Left cardiac atrium (tissue), 4 donors: ENCODE measurements at regions not wholly inside any gene's neighbourhood (a gene's known extent, or its start where the extent isn't known, plus 50 kb on each side); places are given as distances from the start of the nearest gene placed in this dataset.
"Not testable (repeated sequence)": the region's sequence is repeated elsewhere in the genome, so short reads cannot be mapped to it uniquely, and the experiment has no call there.

ENCODE experiments used
- ATAC-seq, 2 donors: fragments of 200-7000 bp; cut with Tn5 transposase; one replicate each; pipeline ENCODE4 v1.9.1; 2020; ENCODE audit warnings: mild to moderate bottlenecking in 2 of 2, moderate library complexity in 2 of 2
- DNase-seq: peaks from one replicate; pipeline ENCODE4 v3.0.0-alpha.2; 2020
- intact Hi-C, 2 donors: fragments of 100-400 bp; cut with DNase I; formaldehyde crosslinking; loops; one replicate each; pipeline versions ENCODE4 v1.14.1 to v1.15.1; 2022 to 2023
- donor health status: DM: no; HTN: yes; CAD: no.
- donor health status: DM: no; HTN: yes; CAD: no; lungs with severe emphysema.
- donor health status: DM: yes; HTN: yes; CAD: no.
- donor health status: Dilated cardiomyopathy.

DNA sequence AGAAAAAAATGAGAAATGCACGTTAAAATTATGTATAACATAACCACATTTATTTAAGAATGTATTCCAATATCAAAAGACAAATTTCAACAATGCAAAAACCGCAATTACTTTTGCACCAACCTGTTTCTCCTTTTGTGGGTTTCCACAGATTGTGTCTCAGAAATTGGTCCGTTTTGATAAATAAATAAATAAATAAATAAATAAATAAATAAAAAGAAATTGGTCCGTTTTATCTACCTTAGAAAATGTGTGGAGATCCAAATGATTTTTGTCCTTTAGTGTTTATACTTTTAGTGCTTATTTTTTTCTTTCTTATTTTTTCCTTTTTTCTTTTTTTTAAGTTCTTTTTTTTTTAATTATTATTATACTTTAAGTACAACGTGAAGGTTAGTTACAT is 1682.2 kb upstream of the TMEFF2 start:
- intact Hi-C loops = no loop called here
- ATAC-seq (no peak), DNase-seq (no peak)

DNA sequence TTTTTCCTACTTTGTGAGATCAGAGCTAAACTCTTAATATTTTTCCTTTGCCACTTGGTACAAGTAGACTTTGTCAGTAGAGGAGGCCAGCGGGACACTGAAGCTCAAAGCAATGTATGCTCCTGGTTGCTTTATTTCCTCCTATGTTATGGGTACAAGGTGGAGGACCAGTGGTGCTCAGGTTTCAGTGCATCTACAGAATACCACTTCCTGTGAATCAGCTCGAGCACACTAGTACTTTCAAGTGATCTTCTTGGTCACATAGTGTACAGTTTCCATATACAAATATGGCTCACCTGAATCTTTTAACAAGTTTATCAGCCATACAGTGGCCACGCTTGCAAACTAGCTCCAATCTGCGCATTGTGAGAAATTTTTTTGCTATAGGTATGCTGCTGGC is 1674.8 kb upstream of the TMEFF2 start:
- intact Hi-C loops = no loop called here
- no peak for ATAC-seq
- DNase-seq = no peak

DNA sequence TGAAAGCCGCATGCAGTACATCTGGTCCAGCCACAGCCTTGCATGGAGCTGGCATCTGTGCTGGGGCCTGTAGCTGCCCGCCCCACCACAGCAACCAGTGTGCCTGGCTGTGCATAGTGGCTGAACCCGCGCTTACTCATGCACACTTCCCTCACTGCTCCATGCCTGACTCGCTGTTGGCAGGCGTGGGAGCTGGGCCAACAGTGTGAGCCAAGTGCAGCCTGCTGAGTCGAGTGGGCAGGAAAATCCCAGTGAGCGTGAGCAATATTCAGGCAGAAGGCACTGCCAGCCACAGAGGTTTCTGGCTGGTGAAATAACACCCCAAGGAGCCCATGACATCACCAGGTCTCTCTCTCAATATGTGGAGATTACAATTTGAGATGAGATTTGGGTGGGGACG is 1674.1 kb upstream of the TMEFF2 start:
- intact Hi-C loops = no loop called here
- ATAC-seq (peak in 1 of 2 donors; percentile 11), DNase-seq (no peak)

DNA sequence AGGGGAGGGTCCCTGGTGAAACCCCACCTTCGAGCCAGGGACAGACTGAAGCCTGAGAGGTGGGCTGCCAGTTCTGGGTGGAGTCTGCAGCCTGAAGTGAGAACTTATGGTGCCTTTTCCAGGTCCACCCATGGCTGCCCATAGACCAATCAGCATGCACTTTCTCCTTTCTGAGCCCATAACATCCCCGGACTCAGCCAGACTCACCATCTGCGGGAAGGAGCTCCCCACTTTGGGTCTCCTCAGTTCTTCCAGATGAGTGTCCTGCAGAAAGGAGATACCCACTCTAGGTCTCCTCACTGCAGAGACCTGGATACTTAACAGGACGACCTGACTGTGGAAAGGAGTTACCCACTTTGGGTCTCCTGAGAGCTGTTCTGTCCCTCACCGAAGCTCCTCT is 1673.4 kb upstream of the TMEFF2 start:
- no peak for DNase-seq
- intact Hi-C loops = no loop called here
- ATAC-seq = no peak

DNA sequence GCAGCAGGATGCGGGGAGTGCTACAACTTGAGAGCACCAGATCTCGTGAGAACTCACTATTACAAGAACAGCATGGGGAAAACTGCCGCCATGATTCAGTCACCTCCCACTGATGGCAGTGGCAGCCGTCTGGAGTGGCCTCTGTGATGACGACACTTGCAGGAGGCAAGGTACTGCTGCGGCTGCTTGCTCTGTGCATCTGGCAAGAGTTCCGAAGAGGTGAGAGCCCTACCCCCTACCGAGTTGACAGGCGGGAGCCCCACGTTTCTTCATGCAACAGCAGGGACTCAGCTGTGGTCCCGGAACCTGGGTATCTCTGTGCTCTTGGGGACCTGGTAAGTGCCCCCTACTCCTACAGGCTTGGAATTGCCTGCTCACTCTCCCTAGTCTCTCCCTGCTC is 1672.7 kb upstream of the TMEFF2 start:
- DNase-seq (no peak), ATAC-seq (no peak)
- intact Hi-C loops = no loop called here

DNA sequence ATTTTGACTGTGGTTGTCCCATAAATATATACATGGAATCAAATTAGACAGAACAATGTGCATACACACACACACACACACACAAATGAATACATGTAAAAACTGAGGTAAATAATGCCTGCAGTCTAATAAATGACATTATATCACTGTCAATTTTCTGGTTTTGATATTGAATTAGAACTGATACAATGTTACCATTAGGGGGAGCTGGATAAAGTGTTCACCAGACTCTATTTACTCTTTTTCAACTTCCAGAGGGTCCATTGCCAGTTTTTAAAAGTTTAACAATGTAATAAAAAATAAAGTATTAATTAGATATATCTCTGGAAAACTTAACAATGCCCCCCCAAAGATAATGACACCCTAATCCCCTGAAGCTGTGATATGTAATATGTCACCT is 1666.8 kb upstream of the TMEFF2 start:
- intact Hi-C loops = no loop called here
- ATAC-seq = no peak
- DNase-seq = no peak

DNA sequence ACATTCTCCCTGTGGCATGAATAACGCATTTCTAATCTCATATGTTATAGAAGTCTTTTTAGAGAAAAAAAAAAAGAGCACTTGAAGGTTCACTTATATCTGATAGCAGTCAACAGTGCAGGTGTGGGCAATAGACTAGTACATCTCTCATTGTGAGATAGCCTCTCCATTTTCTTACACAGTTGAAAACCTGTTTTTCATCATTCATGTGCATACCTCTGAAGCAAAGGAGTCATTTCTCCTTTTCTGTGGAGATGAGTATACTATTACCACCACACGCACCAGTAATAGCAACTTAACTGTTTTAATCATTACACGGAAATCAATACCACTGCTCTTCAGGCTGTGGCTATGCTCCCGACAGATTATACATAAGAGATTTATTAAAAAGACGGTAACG is 1653.3 kb upstream of the TMEFF2 start:
- intact Hi-C loops = no loop called here
- ATAC-seq = no peak
- no peak for DNase-seq

DNA sequence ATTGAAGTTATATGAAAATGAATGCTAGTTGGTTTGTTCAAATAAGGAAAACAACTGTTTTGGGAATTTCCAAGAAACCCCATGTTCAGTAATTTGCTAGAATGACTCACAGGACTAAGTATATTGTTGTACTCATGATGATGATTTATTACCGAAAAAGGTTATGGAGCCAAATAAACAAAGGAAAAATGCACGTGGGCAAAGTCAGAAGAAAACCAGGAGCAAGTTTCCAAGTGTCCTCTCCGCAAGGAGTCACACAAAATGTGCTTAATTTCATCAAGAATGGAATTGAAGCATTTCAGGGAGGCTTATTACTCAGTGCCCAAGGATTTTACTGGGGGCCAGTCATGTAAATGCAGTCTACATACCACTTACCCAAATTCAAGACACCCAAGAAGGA is 1652.4 kb upstream of the TMEFF2 start:
- DNase-seq = no peak
- intact Hi-C loops = no loop called here
- no peak for ATAC-seq

DNA sequence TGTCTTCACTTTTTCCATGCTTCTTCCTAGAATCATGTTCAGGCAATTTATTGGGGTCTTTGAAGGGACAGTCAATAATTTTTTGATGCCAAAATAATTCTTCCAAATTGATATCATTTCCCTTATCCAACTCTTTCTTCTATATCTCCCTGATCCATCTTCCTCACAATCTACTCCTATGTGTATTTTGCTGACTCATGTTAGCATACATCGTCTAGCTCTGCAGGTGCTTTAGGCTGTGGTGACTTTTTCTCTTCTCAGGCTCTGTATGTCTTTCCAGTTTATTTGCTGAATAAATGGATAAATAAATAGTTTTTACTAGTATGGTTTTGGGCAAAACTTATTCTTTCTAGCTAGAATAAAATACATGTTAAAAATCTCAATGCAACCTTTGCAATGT is 1650.9 kb upstream of the TMEFF2 start:
- intact Hi-C loops = no loop called here
- ATAC-seq (no peak), DNase-seq (no peak)

DNA sequence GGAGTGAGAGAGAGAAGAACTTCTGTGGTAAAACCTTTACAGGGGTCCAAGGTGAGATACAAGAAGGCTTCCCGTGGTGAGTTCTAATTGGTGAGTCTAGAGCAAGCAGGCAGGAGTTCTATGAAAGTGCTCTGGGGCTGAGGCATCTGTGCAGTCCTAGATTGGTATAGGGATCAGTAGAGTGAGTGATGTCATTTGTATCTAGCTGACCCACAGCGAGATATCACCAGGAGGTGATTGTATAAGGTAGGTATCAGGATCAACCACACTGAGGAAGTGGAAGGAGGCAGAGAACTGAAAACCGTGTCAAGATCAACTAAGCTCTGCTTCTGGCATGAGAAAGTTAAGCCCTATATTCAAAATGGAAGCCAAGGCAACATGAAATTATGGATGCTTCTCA is 1648.9 kb upstream of the TMEFF2 start:
- ATAC-seq (no peak), DNase-seq (no peak)
- intact Hi-C loops = no loop called here

DNA sequence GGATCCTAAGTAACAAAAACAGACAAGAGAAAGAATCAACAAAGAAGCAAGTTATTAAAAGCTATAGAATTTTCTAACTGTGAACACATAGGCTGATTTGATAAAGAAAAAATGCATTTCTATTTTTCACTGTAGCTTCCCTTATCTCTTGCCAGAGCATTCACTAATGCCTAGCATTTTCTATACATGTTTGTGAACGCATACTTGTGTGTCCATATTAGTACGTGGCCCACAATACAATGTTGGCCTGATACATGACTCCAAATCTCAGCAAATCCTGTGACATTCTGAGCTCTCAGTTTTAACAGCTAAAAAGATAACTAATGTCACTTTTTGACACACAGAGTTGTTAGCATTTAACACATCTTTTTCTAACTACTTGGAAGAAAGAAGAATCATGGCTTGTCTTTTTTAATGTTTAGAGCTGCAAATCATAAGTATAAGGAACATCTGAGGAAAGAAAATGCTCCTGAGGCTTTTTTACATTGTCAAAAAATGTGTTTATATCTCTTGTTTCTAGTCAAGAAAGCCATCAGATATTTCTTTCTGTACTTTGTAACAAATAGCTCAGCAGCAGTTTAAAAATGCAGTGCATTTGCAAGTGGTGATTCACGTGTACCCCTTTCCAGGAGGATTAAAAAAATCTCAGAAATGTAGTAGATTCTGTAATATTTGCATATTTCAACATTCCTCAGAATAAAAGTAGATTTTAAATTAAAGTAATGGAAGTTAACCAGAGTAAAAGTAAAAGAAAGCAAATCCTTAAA is 1646.8 kb upstream of the TMEFF2 start:
- intact Hi-C loops = no loop called here
- DNase-seq (no peak), ATAC-seq (no peak)

DNA sequence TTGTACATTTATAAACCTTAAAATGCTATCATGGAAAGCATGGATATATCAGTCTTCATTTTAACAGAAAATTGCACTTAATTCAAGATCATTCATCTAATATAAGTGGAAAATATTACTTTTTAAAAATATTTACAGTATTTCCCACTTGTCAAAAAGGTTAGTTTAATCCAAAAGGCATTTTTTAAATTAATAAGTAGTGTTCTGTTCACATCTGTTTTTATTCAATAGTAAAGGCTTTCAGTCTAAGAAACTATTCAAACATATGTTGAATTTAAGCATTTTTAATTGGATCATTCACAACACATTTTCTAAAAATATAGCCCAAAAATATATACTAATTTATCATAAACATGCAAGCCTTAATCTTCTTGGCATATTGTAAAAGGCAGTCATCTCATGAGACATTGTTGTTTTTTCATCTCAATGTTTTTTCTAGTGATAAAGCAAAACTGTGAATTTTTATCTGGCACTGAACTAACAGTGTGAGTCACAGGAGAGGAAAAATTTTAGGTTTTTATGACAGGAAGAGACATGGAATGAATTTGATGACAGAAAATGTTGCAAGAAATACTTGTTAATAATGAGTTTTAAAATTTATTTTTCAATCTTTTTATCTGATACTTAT is 1642.5 kb upstream of the TMEFF2 start:
- DNase-seq = no peak
- intact Hi-C loops = no loop called here
- peak in 1 of 2 donors; percentile 57 for ATAC-seq

DNA sequence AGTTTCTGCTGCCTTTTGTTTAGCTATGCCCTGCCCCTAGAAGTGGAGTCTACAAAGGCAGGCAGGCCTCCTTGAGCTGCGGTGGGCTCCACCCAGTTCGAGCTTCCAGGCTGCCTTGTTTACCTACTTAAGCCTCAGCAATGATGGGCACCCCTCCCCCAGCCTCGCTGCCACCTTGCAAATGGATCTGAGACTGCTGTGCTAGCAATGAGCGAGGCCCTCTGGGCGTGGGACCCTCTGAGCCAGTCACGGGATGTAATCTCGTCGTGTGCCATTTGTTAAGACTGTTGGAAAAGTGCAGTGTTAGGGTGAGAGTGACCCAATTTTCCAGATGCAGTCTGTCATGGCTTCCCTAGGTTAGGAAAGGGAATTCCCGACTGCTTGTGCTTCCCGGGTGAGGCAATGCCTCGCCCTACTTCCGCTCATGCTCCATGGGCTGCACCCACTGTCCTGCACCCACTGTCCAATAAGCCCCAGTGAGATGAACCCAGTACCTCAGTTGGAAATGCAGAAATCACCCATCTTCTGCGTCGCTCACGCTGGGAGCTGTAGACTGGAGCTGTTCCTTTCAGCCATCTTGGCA is 1641.8 kb upstream of the TMEFF2 start:
- intact Hi-C loops, ATAC-seq, DNase-seq: not testable (repeated sequence)

DNA sequence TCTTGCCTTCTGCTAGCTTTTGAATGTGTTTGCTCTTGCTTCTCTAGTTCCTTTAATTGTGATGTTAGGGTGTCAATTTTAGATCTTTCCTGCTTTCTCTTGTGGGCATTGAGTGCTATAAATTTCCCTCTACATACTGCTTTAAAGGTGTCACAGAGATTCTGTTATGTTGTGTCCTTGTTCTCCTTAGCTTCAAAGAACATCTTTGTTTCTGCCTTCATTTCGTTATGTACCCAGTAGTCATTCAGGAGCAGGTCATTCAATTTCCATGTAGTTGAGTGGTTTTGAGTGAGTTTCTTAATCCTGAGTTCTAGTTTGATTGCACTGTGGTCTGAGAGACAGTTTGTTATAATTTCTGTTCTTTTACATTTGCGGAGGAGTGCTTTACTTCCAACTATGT is 1639.2 kb upstream of the TMEFF2 start:
- intact Hi-C loops, ATAC-seq, DNase-seq: not testable (repeated sequence)

DNA sequence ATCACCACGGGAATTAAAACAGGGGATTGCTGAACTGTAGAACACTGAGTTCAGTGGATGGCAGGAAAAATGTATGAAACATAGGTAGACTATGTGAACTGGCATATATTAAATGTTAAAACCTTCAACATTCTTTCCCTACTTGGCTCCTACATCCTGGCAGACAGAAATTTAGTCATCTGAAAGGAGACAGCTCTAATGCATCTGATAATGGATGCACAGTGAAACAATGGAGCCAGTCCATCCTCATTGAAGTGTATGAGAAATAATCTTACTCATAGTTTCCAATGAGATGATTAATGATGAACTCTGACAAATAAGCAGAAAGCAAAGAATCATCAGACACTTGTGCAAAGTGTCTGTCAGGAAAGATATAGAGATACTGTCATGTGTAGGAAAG is 1629.7 kb upstream of the TMEFF2 start:
- DNase-seq (no peak), ATAC-seq (no peak)
- intact Hi-C loops = no loop called here

DNA sequence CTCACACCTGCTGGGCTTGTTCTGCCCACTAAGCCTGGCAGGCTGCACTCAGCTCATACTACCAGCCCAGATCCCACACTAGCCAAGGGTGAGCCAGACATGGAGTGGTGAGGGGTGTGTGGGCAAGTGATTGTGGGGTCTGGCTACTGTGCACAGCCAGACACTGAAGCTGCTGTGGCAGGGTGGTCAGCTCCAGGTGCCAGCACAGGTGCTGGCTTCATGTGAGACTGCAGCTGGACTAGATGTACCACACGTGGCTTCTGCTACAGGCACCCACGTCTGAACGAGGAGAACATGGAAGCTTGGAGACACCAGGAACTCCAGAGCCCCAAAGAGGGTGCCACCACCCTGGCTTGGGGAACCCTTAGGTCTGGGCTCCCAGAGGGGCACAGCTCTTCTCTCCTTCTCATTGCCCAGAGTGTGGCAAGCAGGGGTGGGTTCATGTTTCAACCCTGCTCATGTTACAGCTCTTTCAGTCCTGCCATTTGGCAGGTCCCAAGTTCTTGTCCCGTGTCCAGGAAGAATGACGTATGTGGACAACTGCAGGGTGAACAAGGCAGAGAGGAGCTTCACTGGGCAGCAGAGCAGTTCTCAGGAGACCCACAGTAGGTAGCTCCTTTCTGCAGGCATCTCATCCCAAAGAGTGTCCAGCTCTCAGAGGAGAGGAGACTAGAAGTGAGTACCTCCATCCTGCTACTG is 1624.2 kb upstream of the TMEFF2 start:
- ATAC-seq (no peak), DNase-seq (no peak)
- intact Hi-C loops = no loop called here

DNA sequence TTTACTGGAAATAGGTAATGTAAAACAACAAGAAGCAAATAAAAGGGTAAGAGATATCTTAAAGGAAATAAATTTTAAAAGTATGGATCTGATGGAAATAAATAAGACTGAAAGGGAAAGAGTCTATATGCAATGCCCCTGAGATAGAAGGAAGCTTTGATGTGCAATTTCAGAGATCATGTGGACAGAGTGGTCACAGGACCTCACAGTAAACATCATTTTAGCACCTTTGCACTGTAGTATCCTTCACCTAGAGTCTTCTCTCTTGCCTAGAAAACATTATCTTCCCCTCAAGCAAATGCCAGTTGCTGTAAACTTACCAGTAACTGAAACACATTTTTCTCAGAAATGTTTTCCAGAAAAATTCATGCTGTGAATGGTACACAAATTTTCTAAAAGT is 1621.3 kb upstream of the TMEFF2 start:
- ATAC-seq = no peak
- intact Hi-C loops = no loop called here
- no peak for DNase-seq

DNA sequence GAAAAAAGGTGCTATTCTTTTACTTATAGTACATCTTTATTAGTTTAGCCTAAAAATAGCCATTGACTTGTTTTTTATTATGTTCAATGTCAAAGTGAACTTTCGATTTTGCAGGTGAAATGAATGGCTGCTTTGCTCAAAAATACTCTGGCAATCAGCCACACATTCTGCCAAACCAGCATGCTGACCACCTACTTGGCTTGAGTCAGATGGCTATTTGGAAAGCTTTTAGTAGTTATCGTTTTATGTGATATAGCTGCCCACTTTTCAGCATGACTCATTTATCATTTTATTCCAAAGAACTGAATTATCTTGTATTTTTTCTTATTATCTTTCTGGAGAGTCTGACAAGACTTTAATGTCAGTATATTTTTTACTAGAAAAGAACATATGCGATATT is 1615.8 kb upstream of the TMEFF2 start:
- DNase-seq (no peak), ATAC-seq (no peak)
- intact Hi-C loops = no loop called here

DNA sequence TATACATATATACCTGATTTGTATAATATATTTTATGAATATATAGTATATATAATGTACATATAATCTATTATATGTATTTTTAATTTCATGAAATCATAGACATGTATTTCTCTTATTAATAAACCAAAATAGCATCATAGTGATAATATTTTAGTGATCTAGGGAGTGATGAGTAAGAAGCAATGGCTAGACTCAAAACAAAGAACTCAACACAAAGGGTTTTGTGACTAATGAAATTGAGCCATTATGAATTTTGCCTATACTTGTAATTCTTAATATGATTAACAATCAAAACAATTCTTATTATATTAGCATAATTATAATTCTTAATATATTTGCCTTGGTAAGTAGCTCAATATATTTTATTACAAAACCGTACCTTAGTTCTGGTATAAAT is 1614.1 kb upstream of the TMEFF2 start:
- no peak for DNase-seq
- ATAC-seq = no peak
- intact Hi-C loops = no loop called here

DNA sequence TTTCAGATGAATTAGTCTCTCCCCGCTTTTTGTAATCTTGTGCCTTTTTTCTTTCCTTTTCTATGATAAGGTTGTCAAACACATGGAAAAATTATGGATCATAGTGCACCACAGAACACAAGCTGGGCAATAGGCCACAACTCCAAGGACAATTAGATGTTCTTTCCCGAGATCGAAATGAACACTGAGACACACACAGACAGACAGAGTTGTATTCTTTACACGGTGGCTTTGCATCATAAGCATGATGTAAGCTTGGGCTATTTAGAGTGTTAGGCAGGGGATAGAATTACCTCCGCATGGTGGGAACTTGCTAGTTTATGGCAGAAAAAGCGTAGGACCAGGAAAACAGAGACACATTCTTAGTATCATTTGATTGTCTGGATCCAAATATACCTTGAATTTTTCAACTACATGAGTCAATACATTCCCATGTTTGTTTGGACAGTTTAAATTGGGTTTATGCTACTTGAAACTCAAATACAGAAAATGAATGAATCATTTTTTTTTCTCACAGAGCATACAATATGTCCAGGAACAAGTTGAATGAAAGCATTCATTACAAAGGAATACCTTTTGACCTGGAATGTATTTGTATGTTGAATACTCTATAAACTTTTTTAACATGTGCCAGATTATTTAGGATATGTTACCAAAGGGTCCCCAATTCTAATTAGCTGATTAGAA is 1611.5 kb upstream of the TMEFF2 start:
- intact Hi-C loops = no loop called here
- ATAC-seq (no peak), DNase-seq (no peak)
